Smooth muscle cell (in vitro differentiated cells): ENCODE measurements at regions not wholly inside any gene's neighbourhood (a gene's known extent, or its start where the extent isn't known, plus 50 kb on each side); places are given as distances from the start of the nearest gene placed in this dataset.

Source experiments
- DNase-seq: peaks from one replicate; lab custom pipeline; 2025; ENCODE audit not compliant: unreplicated experiment; lab: John Stamatoyannopoulos, UW
- H2AFZ ChIP-seq: fragments of 200-600 bp; sonication (generic); 2 replicates; pipeline ENCODE4 v1.6.0; 2016; ENCODE audit warnings: antibody characterized with exemption, low read depth, mild to moderate bottlenecking
- H3F3A ChIP-seq: fragments of 200-600 bp; sonication (generic); 2 replicates; pipeline ENCODE4 v1.6.0; 2017; ENCODE audit warnings: antibody characterized with exemption, low read depth
- H3K27ac ChIP-seq: fragments of 200-600 bp; sonication (generic); 2 replicates; pipeline ENCODE4 v1.5.1; 2016; ENCODE audit warnings: low read depth, mild to moderate bottlenecking
- H3K27me3 ChIP-seq: fragments of 200-600 bp; sonication (generic); 2 replicates; pipeline ENCODE4 v1.6.1; 2016; ENCODE audit warnings: low read depth, mild to moderate bottlenecking
- H3K36me3 ChIP-seq: fragments of 200-600 bp; sonication (generic); 2 replicates; pipeline ENCODE4 v1.5.1; 2016; ENCODE audit warnings: low read depth
- H3K4me1 ChIP-seq: fragments of 200-600 bp; sonication (generic); 2 replicates; pipeline ENCODE4 v1.5.1; 2016; ENCODE audit warnings: low read depth
- H3K4me2 ChIP-seq: fragments of 200-600 bp; sonication (generic); 2 replicates; pipeline ENCODE4 v1.6.0; 2016; ENCODE audit warnings: mild to moderate bottlenecking
- H3K4me3 ChIP-seq: fragments of 200-600 bp; sonication (generic); 2 replicates; pipeline ENCODE4 v1.5.1; 2016; ENCODE audit warnings: mild to moderate bottlenecking
- H3K79me2 ChIP-seq: fragments of 200-600 bp; sonication (generic); 2 replicates; pipeline ENCODE4 v1.6.0; 2016; ENCODE audit warnings: low read depth, mild to moderate bottlenecking
- H3K9ac ChIP-seq: fragments of 200-600 bp; sonication (generic); 2 replicates; pipeline ENCODE4 v1.6.0; 2016; ENCODE audit warnings: low read depth
- H3K9me3 ChIP-seq: fragments of 200-600 bp; sonication (generic); replicated peaks from 2 replicates; pipeline ENCODE4 v1.5.1; 2016; ENCODE audit warnings: low read depth
- H4K20me1 ChIP-seq: fragments of 200-600 bp; sonication (generic); 2 replicates; pipeline ENCODE4 v1.6.0; 2016; ENCODE audit warnings: low read depth
- CTCF ChIP-seq: fragments of 200-600 bp; sonication (generic); IDR thresholded peaks from 2 replicates; pipeline ENCODE4 v1.5.1; 2017; ENCODE audit warnings: borderline replicate concordance, mild to moderate bottlenecking, antibody characterized with exemption; ENCODE audit not compliant: insufficient read depth, poor library complexity, severe bottlenecking
- WGBS: methylation state at CpG from one replicate; pipeline ENCODE4 v1.1.7; 2016; ENCODE audit warnings: low lambda C conversion rate; 5-methylcytosine and 5-hydroxymethylcytosine counted together

- 98% methylated on average over 2 of the region's 2 CpGs for WGBS
- Histone ChIP-seq H3K9ac (no peak overlapping the region), H3K4me3 (no peak overlapping the region), H4K20me1 (no peaks in the 10 kb centered on the region), H2AFZ (no peak overlapping the region), H3K79me2 (no peaks in the 10 kb centered on the region), H3F3A (no peaks in the 10 kb centered on the region), H3K4me1 (peaks cover 8% of the 10 kb centered on the region), H3K36me3 (no peaks in the 10 kb centered on the region), H3K27me3 (no peaks in the 10 kb centered on the region), H3K9me3 (no peaks in the 10 kb centered on the region), H3K4me2 (no peak overlapping the region), H3K27ac (no peak overlapping the region)
- TF ChIP-seq CTCF: no peak
- DNase-seq: no peak
Measured at GRCh38 chr5:145539201-145539600, 295.9 kb downstream of the PRELID2 start.

GRCh38 chr5:145536133-145536532 is 299.0 kb downstream of the PRELID2 start:
- no peaks in the 10 kb centered on the region for H3K4me1 ChIP-seq
- no peaks in the 10 kb centered on the region for H3K9me3 ChIP-seq
- no peak overlapping the region for H2AFZ ChIP-seq
- TF ChIP-seq CTCF: no peak
- no peaks in the 10 kb centered on the region for H3K79me2 ChIP-seq
- no peak overlapping the region for H3K4me3 ChIP-seq
- no peak overlapping the region for H3K9ac ChIP-seq
- H4K20me1 ChIP-seq: no peaks in the 10 kb centered on the region
- H3K27ac ChIP-seq: no peak overlapping the region
- WGBS: 84% methylated on average over 4 of the region's 4 CpGs
- no peak overlapping the region for H3K4me2 ChIP-seq
- no peaks in the 10 kb centered on the region for H3K36me3 ChIP-seq
- no peak for DNase-seq
- peaks cover 6% of the 10 kb centered on the region for H3F3A ChIP-seq
- no peaks in the 10 kb centered on the region for H3K27me3 ChIP-seq

GRCh38 chr5:145531038-145531734 is 304.0 kb downstream of the PRELID2 start:
- Histone ChIP-seq H3K9me3 (no peaks in the 10 kb centered on the region), H3K79me2 (no peaks in the 10 kb centered on the region), H3K4me3 (no peak overlapping the region), H3K27ac (peak overlapping the region; percentile 78), H2AFZ (no peak overlapping the region), H3K36me3 (no peaks in the 10 kb centered on the region), H3K4me2 (peak overlapping the region; percentile 61), H3K4me1 (no peaks in the 10 kb centered on the region), H3K9ac (peak overlapping the region; percentile 14), H3F3A (peaks cover 6% of the 10 kb centered on the region), H4K20me1 (no peaks in the 10 kb centered on the region), H3K27me3 (no peaks in the 10 kb centered on the region)
- 14% methylated on average over 5 of the region's 5 CpGs for WGBS
- no peak for TF ChIP-seq CTCF
- no peak for DNase-seq

GRCh38 chr5:145521523-145521922 is 313.6 kb downstream of the PRELID2 start:
- no peaks in the 10 kb centered on the region for H3K79me2 ChIP-seq
- H3K27me3 ChIP-seq: no peaks in the 10 kb centered on the region
- peaks cover 3% of the 10 kb centered on the region for H3K4me1 ChIP-seq
- no peak overlapping the region for H3K27ac ChIP-seq
- 100% methylated on average over 1 of the region's 1 CpG for WGBS
- no peak for TF ChIP-seq CTCF
- no peak overlapping the region for H3K9ac ChIP-seq
- no peaks in the 10 kb centered on the region for H3F3A ChIP-seq
- no peak overlapping the region for H2AFZ ChIP-seq
- no peak for DNase-seq
- no peaks in the 10 kb centered on the region for H3K36me3 ChIP-seq
- no peak overlapping the region for H3K4me2 ChIP-seq
- no peaks in the 10 kb centered on the region for H4K20me1 ChIP-seq
- H3K9me3 ChIP-seq: no peaks in the 10 kb centered on the region
- no peak overlapping the region for H3K4me3 ChIP-seq
